SK-N-SH (cell line): ENCODE measurements at regions not wholly inside any gene's neighbourhood (a gene's known extent, or its start where the extent isn't known, plus 50 kb on each side); places are given as distances from the start of the nearest gene placed in this dataset.

ENCODE experiments used
- CTCF ChIA-PET: fragments of 300-600, 350-600 bp; formaldehyde crosslinking; extraction: SDS; loops from one replicate; lab custom pipeline; 2021; lab: Yijun Ruan, JAX
- POLR2A ChIA-PET: fragments of 350-600 bp; sonication (Branson Sonifier 250); formaldehyde crosslinking; extraction: SDS; loops from one replicate; lab custom pipeline; 2020; ENCODE audit warnings: antibody characterized with exemption, inconsistent platforms; lab: Yijun Ruan, JAX
- DNase-seq: peaks from one replicate; pipeline ENCODE4 v3.0.0; 2012
- H2AFZ ChIP-seq: fragments of 200-600 bp; sonication (generic); 2 replicates; pipeline ENCODE4 v1.8.1; 2016; ENCODE audit warnings: antibody characterized with exemption, mild to moderate bottlenecking, low read depth
- H3F3A ChIP-seq: fragments of 200-600 bp; sonication (generic); replicated peaks from 2 replicates; pipeline ENCODE3; 2016; ENCODE audit warnings: antibody characterized with exemption, mild to moderate bottlenecking; ENCODE audit not compliant: insufficient read depth
- H3K27ac ChIP-seq, 2 experiments: fragments of 200-500 bp in 1 of 2; fragments of 200-600 bp in 1 of 2; sonication (Bioruptor generic) in 1 of 2; sonication (generic), shearing (Covaris generic) in 1 of 2; 2 replicates each; pipeline versions ENCODE4 v1.5.1 to v1.6.1; 2014 to 2016; ENCODE audit warnings: low read depth in 2 of 2, inconsistent platforms in 1 of 2, low read length in 1 of 2, mild to moderate bottlenecking in 1 of 2, mixed read lengths in 1 of 2
- H3K27me3 ChIP-seq: fragments of 200-600 bp; sonication (generic), shearing (Covaris generic); 2 replicates; pipeline ENCODE4 v1.6.1; 2016; ENCODE audit warnings: mixed run types; ENCODE audit not compliant: insufficient read depth
- H3K36me3 ChIP-seq, 2 experiments: fragments of 200-500 bp in 1 of 2; fragments of 200-600 bp in 1 of 2; sonication (Bioruptor generic) in 1 of 2; sonication (generic) in 1 of 2; replicated peaks in 1 of 2; 2 replicates each; pipeline versions ENCODE3 to v1.5.1; 2014 to 2016; ENCODE audit warnings: low read length in 1 of 2, mild to moderate bottlenecking in 1 of 2; ENCODE audit not compliant: insufficient read depth in 2 of 2, control insufficient read depth in 1 of 2
- H3K4me1 ChIP-seq, 2 experiments: fragments of 200-500 bp in 1 of 2; fragments of 200-600 bp in 1 of 2; sonication (Bioruptor generic) in 1 of 2; sonication (generic), shearing (Covaris generic) in 1 of 2; 2 replicates each; pipeline versions ENCODE4 v1.5.1 to v1.6.1; 2014 to 2016; ENCODE audit warnings: low read depth in 1 of 2, low read length in 1 of 2, mixed run types in 1 of 2; ENCODE audit not compliant: insufficient read depth in 2 of 2, control insufficient read depth in 1 of 2
- H3K4me2 ChIP-seq: fragments of 200-600 bp; sonication (generic), shearing (Covaris generic); 2 replicates; pipeline ENCODE4 v1.6.1; 2017; ENCODE audit warnings: mixed run types
- H3K4me3 ChIP-seq, 2 experiments: fragments of 200-500 bp in 1 of 2; fragments of 200-600 bp in 1 of 2; sonication (Bioruptor generic) in 1 of 2; sonication (generic), shearing (Covaris generic) in 1 of 2; 2 replicates each; pipeline versions ENCODE4 v1.5.1 to v1.8.1; 2014 to 2016; ENCODE audit warnings: low read depth in 2 of 2, inconsistent platforms in 1 of 2, low read length in 1 of 2, mild to moderate bottlenecking in 1 of 2, mixed read lengths in 1 of 2, moderate library complexity in 1 of 2
- H3K79me2 ChIP-seq: fragments of 200-600 bp; sonication (generic); 2 replicates; pipeline ENCODE4 v1.8.1; 2017; ENCODE audit warnings: mild to moderate bottlenecking; ENCODE audit not compliant: insufficient read depth
- H3K9ac ChIP-seq: fragments of 200-600 bp; sonication (generic); 2 replicates; pipeline ENCODE4 v1.6.1; 2017; ENCODE audit warnings: mixed run types
- H3K9me2 ChIP-seq: fragments of 200-600 bp; sonication (generic); 2 replicates; pipeline ENCODE4 v1.6.1; 2017; ENCODE audit warnings: mixed run types
- H3K9me3 ChIP-seq: fragments of 200-600 bp; sonication (generic); 2 replicates; pipeline ENCODE4 v1.6.1; 2017; ENCODE audit warnings: mixed run types, mild to moderate bottlenecking, moderate library complexity
- H4K20me1 ChIP-seq: fragments of 200-600 bp; sonication (generic); 2 replicates; pipeline ENCODE4 v1.6.1; 2017; ENCODE audit warnings: mild to moderate bottlenecking, mixed run types; ENCODE audit not compliant: insufficient read depth
- CTCF ChIP-seq: fragments of 200-600 bp; sonication (generic); IDR thresholded peaks from 2 replicates; pipeline ENCODE4 v1.6.1; 2017; ENCODE audit warnings: antibody characterized with exemption, mild to moderate bottlenecking, moderate library complexity
- ELF1 ChIP-seq: IDR thresholded peaks from 2 replicates; pipeline ENCODE4 v1.4.0; 2012
- FOSL2 ChIP-seq: IDR thresholded peaks from 2 replicates; pipeline ENCODE4 v1.4.0; 2012; ENCODE audit warnings: low read depth, mild to moderate bottlenecking, moderate library complexity, borderline replicate concordance
- GABPA ChIP-seq: IDR thresholded peaks from 2 replicates; pipeline ENCODE4 v1.4.0; 2012; ENCODE audit warnings: low read depth, mild to moderate bottlenecking
- MAX ChIP-seq: IDR thresholded peaks from 2 replicates; pipeline ENCODE4 v1.4.0; 2012; ENCODE audit warnings: low read depth
- MEF2A ChIP-seq: IDR thresholded peaks from 2 replicates; pipeline ENCODE4 v1.4.0; 2012; ENCODE audit warnings: low read depth, borderline replicate concordance
- NFIC ChIP-seq: IDR thresholded peaks from 2 replicates; pipeline ENCODE4 v1.4.0; 2012; ENCODE audit warnings: borderline replicate concordance
- NRF1 ChIP-seq: IDR thresholded peaks from 2 replicates; pipeline ENCODE4 v1.6.1; 2012; ENCODE audit warnings: low read depth, mild to moderate bottlenecking, low read length
- RAD21 ChIP-seq: IDR thresholded peaks from 2 replicates; pipeline ENCODE4 v1.6.1; 2012; ENCODE audit warnings: mild to moderate bottlenecking, low read length
- REST ChIP-seq: IDR thresholded peaks from 2 replicates; pipeline ENCODE4 v1.6.1; 2012; ENCODE audit warnings: mild to moderate bottlenecking, low read depth, low read length, moderate library complexity
- RFX5 ChIP-seq: IDR thresholded peaks from 2 replicates; pipeline ENCODE4 v1.6.1; 2012; ENCODE audit warnings: mild to moderate bottlenecking, improper control_type of control experiment, low read length
- TAF1 ChIP-seq: IDR thresholded peaks from 2 replicates; pipeline ENCODE4 v1.6.1; 2012; ENCODE audit warnings: low read depth, mild to moderate bottlenecking, low read length, moderate library complexity, borderline replicate concordance
- TCF12 ChIP-seq: IDR thresholded peaks from 2 replicates; pipeline ENCODE4 v1.4.0; 2012
- USF1 ChIP-seq: IDR thresholded peaks from 2 replicates; pipeline ENCODE4 v1.4.0; 2012; ENCODE audit warnings: low read depth, borderline replicate concordance
- USF2 ChIP-seq: fragments of 150-350 bp; IDR thresholded peaks from 2 replicates; pipeline ENCODE4 v1.6.1; 2017; ENCODE audit warnings: antibody characterized with exemption, low read length, low read depth, borderline replicate concordance
- YY1 ChIP-seq: IDR thresholded peaks from 2 replicates; pipeline ENCODE4 v1.4.0; 2012; ENCODE audit warnings: low read depth, mild to moderate bottlenecking

- Histone ChIP-seq H3K9me2 (0 out of 2 replicates have a peak, but pooled peaks cover 3% of the 10 kb centered on the region), H3K27me3 (no peaks in the 10 kb centered on the region), H3K79me2 (no peaks in the 10 kb centered on the region), H3K27ac (no peak overlapping the region), H4K20me1 (no peaks in the 10 kb centered on the region), H3K4me2 (no peak overlapping the region), H3F3A (no peaks in the 10 kb centered on the region), H3K9me3 (no peaks in the 10 kb centered on the region), H3K9ac (no peak overlapping the region), H3K4me3 (no peak overlapping the region), H3K4me1 (no peaks in the 10 kb centered on the region), H3K36me3 (no peaks in the 10 kb centered on the region), H2AFZ (no peak overlapping the region)
- ChIA-PET POLR2A (no interaction called here), CTCF (no interaction called here)
- no peak for DNase-seq
- no peak for TF ChIP-seq TAF1
- TF ChIP-seq USF2, result no peak
- no peak for TF ChIP-seq NFIC
- TF ChIP-seq RFX5, result no peak
- no peak for TF ChIP-seq FOSL2
- no peak for TF ChIP-seq CTCF
- no peak for TF ChIP-seq ELF1
- TF ChIP-seq MAX, result no peak
- no peak for TF ChIP-seq USF1
- TF ChIP-seq TCF12, result no peak
- no peak for TF ChIP-seq NRF1
- TF ChIP-seq REST, result no peak
- TF ChIP-seq RAD21, result no peak
- TF ChIP-seq MEF2A, result no peak
- no peak for TF ChIP-seq YY1
- no peak for TF ChIP-seq GABPA
Measured at GRCh38 chr6:48814957-48815356, 648.1 kb downstream of the MMUT start.
